ENCODE measurements at regions not wholly inside any gene's neighbourhood (a gene's known extent, or its start where the extent isn't known, plus 50 kb on each side); places are given as distances from the start of the nearest gene placed in this dataset.

- Mint-ChIP-seq H3K36me3 (no peaks in the 10 kb centered on the region), H3K27me3 (ENCODE audit: low read depth) (no peaks in the 10 kb centered on the region), H3K4me1 (peaks cover 3% of the 10 kb centered on the region), H3K27ac (no peak overlapping the region), H3K4me3 (no peak overlapping the region), H3K9me3 (no peaks in the 10 kb centered on the region)
- TF ChIP-seq ZNF423 (CRISPR knock-in tag; IDR thresholded peaks at IDR 0.05) (no peak), ZNF263 (CRISPR knock-in tag; IDR thresholded peaks at IDR 0.05; ENCODE audit: low read depth) (no peak), GTF2I (CRISPR knock-in tag; conservative IDR thresholded peaks at IDR 0.05) (no peak), JUN (CRISPR knock-in tag; IDR thresholded peaks at IDR 0.05) (no peak)
- ATAC-seq (peak; percentile 63), DNase-seq (ENCODE audit: low spot score) (no peak)
- ChIA-PET POLR2A (no interaction called here), CTCF (no interaction called here)
These were observed 291.0 kb downstream of the ADGRL2 start for GRCh38 chr1:82091729-82092128.

GRCh38 chr1:82091265-82091664, 290.5 kb downstream of the ADGRL2 start:
- H3K27me3 Mint-ChIP-seq (ENCODE audit: low read depth), result no peaks in the 10 kb centered on the region
- peaks cover 4% of the 10 kb centered on the region for H3K4me1 Mint-ChIP-seq
- no peaks in the 10 kb centered on the region for H3K9me3 Mint-ChIP-seq
- ATAC-seq (no peak), DNase-seq (ENCODE audit: low spot score) (no peak)
- no peaks in the 10 kb centered on the region for H3K36me3 Mint-ChIP-seq
- ChIA-PET CTCF (interaction anchor here (0.8 kb wide), 1 partner anchor 50 kb away, joined by 3 read pairs; no protein-coding TSS in a partner anchor), POLR2A (no interaction called here)
- no peak for TF ChIP-seq ZNF232 (CRISPR knock-in tag; IDR thresholded peaks at IDR 0.05)
- no peak for TF ChIP-seq MYBL2 (CRISPR knock-in tag; IDR thresholded peaks at IDR 0.05)
- TF ChIP-seq, protein P1, sequence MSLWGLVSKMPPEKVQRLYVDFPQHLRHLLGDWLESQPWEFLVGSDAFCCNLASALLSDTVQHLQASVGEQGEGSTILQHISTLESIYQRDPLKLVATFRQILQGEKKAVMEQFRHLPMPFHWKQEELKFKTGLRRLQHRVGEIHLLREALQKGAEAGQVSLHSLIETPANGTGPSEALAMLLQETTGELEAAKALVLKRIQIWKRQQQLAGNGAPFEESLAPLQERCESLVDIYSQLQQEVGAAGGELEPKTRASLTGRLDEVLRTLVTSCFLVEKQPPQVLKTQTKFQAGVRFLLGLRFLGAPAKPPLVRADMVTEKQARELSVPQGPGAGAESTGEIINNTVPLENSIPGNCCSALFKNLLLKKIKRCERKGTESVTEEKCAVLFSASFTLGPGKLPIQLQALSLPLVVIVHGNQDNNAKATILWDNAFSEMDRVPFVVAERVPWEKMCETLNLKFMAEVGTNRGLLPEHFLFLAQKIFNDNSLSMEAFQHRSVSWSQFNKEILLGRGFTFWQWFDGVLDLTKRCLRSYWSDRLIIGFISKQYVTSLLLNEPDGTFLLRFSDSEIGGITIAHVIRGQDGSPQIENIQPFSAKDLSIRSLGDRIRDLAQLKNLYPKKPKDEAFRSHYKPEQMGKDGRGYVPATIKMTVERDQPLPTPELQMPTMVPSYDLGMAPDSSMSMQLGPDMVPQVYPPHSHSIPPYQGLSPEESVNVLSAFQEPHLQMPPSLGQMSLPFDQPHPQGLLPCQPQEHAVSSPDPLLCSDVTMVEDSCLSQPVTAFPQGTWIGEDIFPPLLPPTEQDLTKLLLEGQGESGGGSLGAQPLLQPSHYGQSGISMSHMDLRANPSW (CRISPR knock-in tag; conservative IDR thresholded peaks at IDR 0.05; ENCODE audit: low read depth), result no peak
- no peak for TF ChIP-seq MXD4 (CRISPR knock-in tag; IDR thresholded peaks at IDR 0.05; ENCODE audit: borderline replicate concordance)
- TF ChIP-seq, protein P2, sequence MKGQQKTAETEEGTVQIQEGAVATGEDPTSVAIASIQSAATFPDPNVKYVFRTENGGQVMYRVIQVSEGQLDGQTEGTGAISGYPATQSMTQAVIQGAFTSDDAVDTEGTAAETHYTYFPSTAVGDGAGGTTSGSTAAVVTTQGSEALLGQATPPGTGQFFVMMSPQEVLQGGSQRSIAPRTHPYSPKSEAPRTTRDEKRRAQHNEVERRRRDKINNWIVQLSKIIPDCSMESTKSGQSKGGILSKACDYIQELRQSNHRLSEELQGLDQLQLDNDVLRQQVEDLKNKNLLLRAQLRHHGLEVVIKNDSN (CRISPR knock-in tag; IDR thresholded peaks at IDR 0.05), result no peak
- no peak for TF ChIP-seq ZNF671 (CRISPR knock-in tag; IDR thresholded peaks at IDR 0.05)
- TF ChIP-seq NR2C2 (CRISPR knock-in tag; IDR thresholded peaks at IDR 0.05), result no peak
- TF ChIP-seq, protein P3, sequence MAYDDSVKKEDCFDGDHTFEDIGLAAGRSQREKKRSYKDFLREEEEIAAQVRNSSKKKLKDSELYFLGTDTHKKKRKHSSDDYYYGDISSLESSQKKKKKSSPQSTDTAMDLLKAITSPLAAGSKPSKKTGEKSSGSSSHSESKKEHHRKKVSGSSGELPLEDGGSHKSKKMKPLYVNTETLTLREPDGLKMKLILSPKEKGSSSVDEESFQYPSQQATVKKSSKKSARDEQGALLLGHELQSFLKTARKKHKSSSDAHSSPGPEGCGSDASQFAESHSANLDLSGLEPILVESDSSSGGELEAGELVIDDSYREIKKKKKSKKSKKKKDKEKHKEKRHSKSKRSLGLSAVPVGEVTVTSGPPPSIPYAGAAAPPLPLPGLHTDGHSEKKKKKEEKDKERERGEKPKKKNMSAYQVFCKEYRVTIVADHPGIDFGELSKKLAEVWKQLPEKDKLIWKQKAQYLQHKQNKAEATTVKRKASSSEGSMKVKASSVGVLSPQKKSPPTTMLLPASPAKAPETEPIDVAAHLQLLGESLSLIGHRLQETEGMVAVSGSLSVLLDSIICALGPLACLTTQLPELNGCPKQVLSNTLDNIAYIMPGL (CRISPR knock-in tag; IDR thresholded peaks at IDR 0.05), result no peak
- TF ChIP-seq CTCF (IDR thresholded peaks at IDR 0.05), result no peak
- TF ChIP-seq NR3C1 (CRISPR knock-in tag; conservative IDR thresholded peaks at IDR 0.05; ENCODE audit: low read depth), result no peak
- TF ChIP-seq, protein P4, sequence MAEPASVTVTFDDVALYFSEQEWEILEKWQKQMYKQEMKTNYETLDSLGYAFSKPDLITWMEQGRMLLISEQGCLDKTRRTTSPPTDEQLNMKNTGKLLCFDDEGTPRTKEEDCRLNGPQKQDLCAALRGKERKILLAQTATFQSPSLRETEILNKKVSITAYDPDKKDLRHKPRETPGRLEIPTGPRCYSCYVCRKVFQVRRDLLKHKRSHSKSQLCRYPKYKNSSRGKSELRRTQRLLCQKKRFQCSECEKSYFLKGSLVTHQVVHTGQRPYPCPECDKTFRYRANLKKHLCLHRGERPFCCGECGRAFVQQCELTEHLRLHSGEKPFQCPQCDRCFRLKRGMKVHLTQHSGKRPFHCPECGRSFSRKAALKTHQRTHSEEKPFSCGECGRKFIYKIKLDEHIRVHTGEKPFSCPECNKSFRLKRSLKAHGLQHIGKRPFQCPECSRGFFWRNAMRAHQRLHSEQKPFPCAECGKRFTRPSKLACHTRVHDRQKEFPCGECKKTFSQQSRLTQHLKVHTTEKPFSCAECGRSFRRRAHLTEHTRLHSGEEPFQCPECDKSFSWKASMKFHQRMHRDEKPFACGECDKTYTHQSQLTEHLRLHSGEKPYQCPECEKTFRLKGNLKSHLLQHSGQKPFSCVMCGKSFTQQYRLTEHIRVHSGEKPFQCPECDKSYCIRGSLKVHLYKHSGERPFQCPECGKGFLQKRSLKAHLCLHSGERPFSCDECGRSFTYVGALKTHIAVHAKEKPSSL (CRISPR knock-in tag; conservative IDR thresholded peaks at IDR 0.05), result no peak
- TF ChIP-seq CBFB (CRISPR knock-in tag; IDR thresholded peaks at IDR 0.05; ENCODE audit: low read depth), result no peak
- TF ChIP-seq OVOL2 (CRISPR knock-in tag; IDR thresholded peaks at IDR 0.05; ENCODE audit: borderline replicate concordance), result no peak
- no peak for TF ChIP-seq JUN (CRISPR knock-in tag; IDR thresholded peaks at IDR 0.05)
- no peak overlapping the region for H3K27ac Mint-ChIP-seq
- no peak overlapping the region for H3K4me3 Mint-ChIP-seq
